Mucosa of descending colon (tissue), 3 donors: ENCODE measurements at regions not wholly inside any gene's neighbourhood (a gene's known extent, or its start where the extent isn't known, plus 50 kb on each side); places are given as distances from the start of the nearest gene placed in this dataset.

ENCODE experiments used
- ATAC-seq: fragments of 200-7000 bp; cut with Tn5 transposase; one replicate; pipeline ENCODE4 v1.9.1; 2020; ENCODE audit warnings: mild to moderate bottlenecking, moderate library complexity
- DNase-seq, 3 donors: peaks; one replicate each; pipeline ENCODE4 v3.0.0-alpha.2; 2020
- H3K36me3 ChIP-seq: fragments of 200-600 bp; one replicate; pipeline ENCODE4 v1.8.0; 2021; ENCODE audit warnings: low read depth, mild to moderate bottlenecking
- H3K4me1 ChIP-seq: fragments of 200-600 bp; one replicate; pipeline ENCODE4 v1.8.0; 2021; ENCODE audit warnings: low read depth, mild to moderate bottlenecking
- H3K4me3 ChIP-seq: fragments of 200-600 bp; one replicate; pipeline ENCODE4 v1.8.0; 2021; ENCODE audit warnings: mild to moderate bottlenecking
- H3K9me3 ChIP-seq: fragments of 200-600 bp; one replicate; pipeline ENCODE4 v1.8.0; 2021; ENCODE audit warnings: mild to moderate bottlenecking
- intact Hi-C, 2 donors: fragments of 100-400 bp; cut with DNase I in 1 of 2; cut with micrococcal nuclease in 1 of 2; formaldehyde crosslinking; loops; one replicate each; pipeline versions ENCODE4 v1.11.0 to v1.11.1; 2022; cut with DNase I, micrococcal nuclease
- TF ChIP-seq, protein P1 (sequence below): fragments of 200-600 bp; IDR thresholded peaks from one replicate; pipeline ENCODE4 v1.8.0; 2022; ENCODE audit warnings: antibody characterized with exemption, mild to moderate bottlenecking
- donor health status: DM: no; HTN: no; CAD: no; lungs with moderate emphysema.
- donor health status: DM: no; HTN: no; CAD: no.
- donor health status: DM: no; HTN: yes; CAD: no.

DNA sequence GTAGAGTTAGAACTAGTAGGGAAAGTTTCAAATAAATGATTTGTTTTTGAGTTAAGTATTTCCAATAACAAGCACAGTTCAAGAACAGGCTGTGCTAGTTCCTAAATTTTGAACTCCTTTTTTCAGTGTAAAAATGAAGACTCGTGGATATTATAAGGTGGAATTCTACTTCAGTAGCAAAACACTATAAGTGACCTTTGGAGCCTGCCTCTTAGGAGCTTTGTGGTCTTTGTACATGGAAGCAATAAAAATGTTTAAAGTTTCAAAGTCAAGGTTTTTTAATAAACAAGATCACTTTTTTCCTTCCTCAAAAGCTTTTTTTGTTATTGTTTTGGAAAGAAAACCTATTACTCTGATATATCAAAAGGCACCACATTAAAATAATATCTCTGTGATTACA, 292.4 kb upstream of the VWC2 start:
- ATAC-seq (no peak), DNase-seq (peak in 1 of 3 donors; percentile 20)
- intact Hi-C loops = no loop called here

DNA sequence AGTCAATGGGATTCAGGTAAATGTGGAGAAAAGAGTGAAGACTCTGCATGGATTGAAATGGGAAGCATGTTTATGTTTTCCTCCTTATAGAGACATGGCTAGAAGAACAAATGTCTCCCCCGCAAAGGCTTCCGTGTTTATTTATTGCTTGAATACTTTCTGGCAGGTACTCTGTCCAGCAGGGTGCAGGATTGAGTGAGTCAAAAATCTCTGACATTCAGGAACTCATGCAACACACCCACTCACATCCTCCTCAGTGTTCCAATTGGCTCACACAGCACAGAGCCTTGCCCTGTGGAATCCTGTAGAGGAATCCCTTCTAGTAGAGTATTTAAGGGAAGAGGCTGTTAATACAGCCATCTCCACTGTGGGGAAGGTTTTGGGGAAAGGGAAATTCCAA, 290.3 kb upstream of the VWC2 start:
- TF ChIP-seq, protein P1, sequence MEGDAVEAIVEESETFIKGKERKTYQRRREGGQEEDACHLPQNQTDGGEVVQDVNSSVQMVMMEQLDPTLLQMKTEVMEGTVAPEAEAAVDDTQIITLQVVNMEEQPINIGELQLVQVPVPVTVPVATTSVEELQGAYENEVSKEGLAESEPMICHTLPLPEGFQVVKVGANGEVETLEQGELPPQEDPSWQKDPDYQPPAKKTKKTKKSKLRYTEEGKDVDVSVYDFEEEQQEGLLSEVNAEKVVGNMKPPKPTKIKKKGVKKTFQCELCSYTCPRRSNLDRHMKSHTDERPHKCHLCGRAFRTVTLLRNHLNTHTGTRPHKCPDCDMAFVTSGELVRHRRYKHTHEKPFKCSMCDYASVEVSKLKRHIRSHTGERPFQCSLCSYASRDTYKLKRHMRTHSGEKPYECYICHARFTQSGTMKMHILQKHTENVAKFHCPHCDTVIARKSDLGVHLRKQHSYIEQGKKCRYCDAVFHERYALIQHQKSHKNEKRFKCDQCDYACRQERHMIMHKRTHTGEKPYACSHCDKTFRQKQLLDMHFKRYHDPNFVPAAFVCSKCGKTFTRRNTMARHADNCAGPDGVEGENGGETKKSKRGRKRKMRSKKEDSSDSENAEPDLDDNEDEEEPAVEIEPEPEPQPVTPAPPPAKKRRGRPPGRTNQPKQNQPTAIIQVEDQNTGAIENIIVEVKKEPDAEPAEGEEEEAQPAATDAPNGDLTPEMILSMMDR = no peak
- Histone ChIP-seq H3K9me3 (no peaks in the 10 kb centered on the region), H3K4me3 (no peak overlapping the region), H3K4me1 (peaks cover 4% of the 10 kb centered on the region), H3K36me3 (no peaks in the 10 kb centered on the region)
- ATAC-seq (peak; percentile 65), DNase-seq (peak in 1 of 3 donors; percentile 61)
- intact Hi-C loops = no loop called here

More for the DNA sequence above, 292.4 kb upstream of the VWC2 start:
- TF ChIP-seq, protein P1 = no peak
- Histone ChIP-seq H3K4me1 (no peaks in the 10 kb centered on the region), H3K4me3 (no peak overlapping the region), H3K9me3 (no peaks in the 10 kb centered on the region), H3K36me3 (no peaks in the 10 kb centered on the region)

DNA sequence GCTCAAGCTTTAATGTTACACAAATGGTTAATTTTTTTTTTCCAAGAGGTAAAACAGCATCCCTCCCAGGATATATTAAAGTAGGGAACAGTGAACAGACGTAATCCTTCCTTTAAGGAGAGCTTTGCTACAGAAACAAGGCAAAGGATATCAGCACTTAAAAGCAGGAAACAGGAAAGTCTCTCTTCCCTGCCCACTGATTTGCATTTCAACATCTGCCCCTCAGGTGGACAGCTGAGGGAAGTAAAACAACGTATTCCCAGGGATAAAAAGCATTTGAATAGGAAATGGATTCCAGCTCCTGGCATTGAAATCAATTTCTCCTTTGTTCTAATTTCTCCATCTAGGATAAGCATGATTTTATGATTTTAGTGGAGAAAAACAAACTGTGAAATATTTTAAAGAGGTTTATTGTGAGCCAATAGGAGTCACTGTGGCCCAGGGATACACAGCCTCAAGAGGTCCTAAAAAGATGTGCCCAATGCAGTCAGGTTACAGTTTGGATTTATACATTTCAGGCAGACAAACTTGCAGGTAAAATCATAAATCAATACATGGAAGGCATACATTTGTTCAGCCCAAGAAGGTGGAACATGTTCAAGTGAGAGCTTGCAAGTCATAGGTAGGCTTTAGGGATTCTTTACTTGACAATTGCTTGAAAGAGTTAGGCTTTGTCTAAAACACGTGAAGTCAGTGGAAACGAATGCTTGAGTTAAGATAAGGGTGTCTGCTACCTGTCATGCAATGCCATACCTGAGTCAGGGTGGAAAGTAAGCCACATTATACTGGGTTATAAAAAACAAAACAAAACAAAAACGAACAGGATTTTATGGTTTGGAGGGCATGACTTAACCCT, 286.2 kb upstream of the VWC2 start:
- H3K36me3 ChIP-seq = no peaks in the 10 kb centered on the region
- H3K4me1 ChIP-seq = peaks cover 8% of the 10 kb centered on the region
- TF ChIP-seq, protein P1 = no peak
- no peak overlapping the region for H3K4me3 ChIP-seq
- intact Hi-C loops = no loop called here
- ATAC-seq (peak; percentile 70), DNase-seq (no peak)
- no peaks in the 10 kb centered on the region for H3K9me3 ChIP-seq

DNA sequence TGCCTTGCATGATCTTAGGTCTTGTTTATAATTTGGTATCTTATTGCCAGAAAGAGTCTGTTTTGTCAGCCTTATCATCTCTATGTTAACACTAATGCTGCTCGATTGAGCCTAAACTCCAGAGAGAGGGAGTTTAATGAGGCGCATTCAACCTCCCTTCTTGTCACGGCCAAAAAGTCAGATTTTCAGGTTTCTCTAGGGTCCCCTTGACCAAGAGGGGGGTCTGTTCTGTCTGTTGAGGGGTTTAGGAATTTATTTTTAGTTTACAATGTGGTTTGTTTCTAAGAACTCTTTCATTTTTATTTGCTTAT, 285.7 kb upstream of the VWC2 start:
- ATAC-seq = no peak

DNA sequence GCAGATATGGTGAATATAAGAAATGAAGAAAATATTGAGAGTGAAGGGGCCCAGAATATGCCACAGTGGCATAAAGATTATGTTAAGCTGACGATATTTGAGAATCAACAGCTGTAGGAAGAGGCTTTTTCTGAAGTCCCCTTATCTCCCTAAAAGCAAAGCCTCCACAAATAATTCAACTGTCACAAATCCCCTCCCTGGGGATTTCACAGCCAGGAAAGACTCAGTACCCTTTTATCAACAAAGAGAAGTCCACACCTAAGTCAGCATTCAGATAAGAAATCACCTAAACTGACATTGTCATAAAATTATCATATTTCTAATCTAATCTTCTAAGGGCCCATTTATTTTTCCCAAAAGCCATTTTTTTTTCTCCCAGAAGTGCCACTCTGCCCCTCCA, 284.9 kb upstream of the VWC2 start:
- H3K9me3 ChIP-seq = no peaks in the 10 kb centered on the region
- intact Hi-C loops = no loop called here
- TF ChIP-seq, protein P1 = no peak
- H3K4me3 ChIP-seq = no peak overlapping the region
- peaks cover 8% of the 10 kb centered on the region for H3K4me1 ChIP-seq
- ATAC-seq (no peak), DNase-seq (no peak)
- no peaks in the 10 kb centered on the region for H3K36me3 ChIP-seq

More for the DNA sequence above, 285.7 kb upstream of the VWC2 start:
- intact Hi-C loops = no loop called here
- Histone ChIP-seq H3K36me3 (no peaks in the 10 kb centered on the region), H3K4me3 (no peak overlapping the region), H3K9me3 (no peaks in the 10 kb centered on the region), H3K4me1 (peaks cover 8% of the 10 kb centered on the region)
- TF ChIP-seq, protein P1 = no peak
- DNase-seq = no peak
